CD14-positive monocyte (primary cell): ENCODE measurements at regions not wholly inside any gene's neighbourhood (a gene's known extent, or its start where the extent isn't known, plus 50 kb on each side); places are given as distances from the start of the nearest gene placed in this dataset.
A peak's percentile ranks its signal among the peaks of the same experiment; 100 is the strongest.
"Not testable (repeated sequence)": the region's sequence is repeated elsewhere in the genome, so short reads cannot be mapped to it uniquely, and the experiment has no call there.

Source experiments
- DNase-seq, 3 donors: peaks; one replicate each; pipeline ENCODE4 v3.0.0-alpha.2; 2011 to 2022
- H2AFZ ChIP-seq: 2 replicates; pipeline ENCODE4 v1.6.0; 2012; ENCODE audit warnings: mild to moderate bottlenecking, low read depth, low read length, inconsistent platforms; ENCODE audit not compliant: insufficient read depth, poor library complexity, severe bottlenecking
- H3K27ac ChIP-seq, 2 donors: 1 replicate in 1 of 2; 2 replicates in 1 of 2; pipeline ENCODE4 v1.5.1; 2012 to 2013; ENCODE audit warnings: low read length in 2 of 2, control low read depth in 1 of 2, inconsistent platforms in 1 of 2, low read depth in 1 of 2, mild to moderate bottlenecking in 1 of 2
- H3K27me3 ChIP-seq, 2 donors: one replicate each; pipeline versions ENCODE4 v1.6.0 to v1.6.1; 2011 to 2013; ENCODE audit warnings: low read length in 2 of 2; ENCODE audit not compliant: control insufficient read depth in 2 of 2, insufficient read depth in 2 of 2
- H3K36me3 ChIP-seq, 2 donors: replicated peaks in 1 of 2; 1 replicate in 1 of 2; 2 replicates in 1 of 2; pipeline versions ENCODE4 v1.5.1 to v1.6.1; 2012 to 2013; ENCODE audit warnings: low read length in 2 of 2, control low read depth in 1 of 2, inconsistent platforms in 1 of 2, mild to moderate bottlenecking in 1 of 2; ENCODE audit not compliant: insufficient read depth in 2 of 2, control insufficient read depth in 1 of 2
- H3K4me1 ChIP-seq, 2 donors: 1 replicate in 1 of 2; 2 replicates in 1 of 2; pipeline versions ENCODE4 v1.5.1 to v1.6.1; 2012 to 2013; ENCODE audit warnings: low read length in 2 of 2, control low read depth in 1 of 2, inconsistent platforms in 1 of 2, mild to moderate bottlenecking in 1 of 2, moderate library complexity in 1 of 2; ENCODE audit not compliant: insufficient read depth in 2 of 2, control insufficient read depth in 1 of 2
- H3K4me2 ChIP-seq: replicated peaks from 2 replicates; pipeline ENCODE3; 2012; ENCODE audit warnings: low read length, moderate library complexity, mild to moderate bottlenecking; ENCODE audit not compliant: poor library complexity, severe bottlenecking; ENCODE audit errors: extremely low read depth
- H3K4me3 ChIP-seq, 3 experiments: fragments of 200-600 bp in 1 of 3; sonication (generic) in 1 of 3; replicated peaks in 1 of 3; 1 replicate in 2 of 3; 2 replicates in 1 of 3; pipeline ENCODE4 v1.5.1; 2011 to 2013; ENCODE audit warnings: low read length in 3 of 3, mild to moderate bottlenecking in 3 of 3, control low read depth in 2 of 3, low read depth in 2 of 3, inconsistent platforms in 1 of 3, moderate library complexity in 1 of 3
- H3K79me2 ChIP-seq: 2 replicates; pipeline ENCODE4 v1.6.0; 2012; ENCODE audit warnings: mild to moderate bottlenecking, control low read depth, inconsistent platforms, low read length, moderate library complexity; ENCODE audit not compliant: insufficient read depth
- H3K9ac ChIP-seq: 2 replicates; pipeline ENCODE4 v1.6.0; 2017; ENCODE audit warnings: low read length, mild to moderate bottlenecking; ENCODE audit not compliant: insufficient read depth, poor library complexity, severe bottlenecking
- H3K9me3 ChIP-seq, 2 donors: replicated peaks in 1 of 2; 1 replicate in 1 of 2; 2 replicates in 1 of 2; pipeline versions ENCODE4 v1.5.1 to v1.6.1; 2012 to 2013; ENCODE audit warnings: low read length in 2 of 2, control low read depth in 1 of 2; ENCODE audit not compliant: control insufficient read depth in 1 of 2, insufficient read depth in 1 of 2
- H4K20me1 ChIP-seq: 2 replicates; pipeline ENCODE4 v1.6.0; 2012; ENCODE audit warnings: mild to moderate bottlenecking, low read length, control low read depth, moderate library complexity; ENCODE audit not compliant: insufficient read depth
- H3K27ac Mint-ChIP-seq, 7 donors: one replicate each; pipeline ENCODE4 v1.8.0; 2020; ENCODE audit warnings: mild to moderate bottlenecking in 7 of 7, mixed read lengths in 7 of 7, moderate library complexity in 6 of 7, inconsistent platforms in 2 of 7
- H3K27me3 Mint-ChIP-seq, 3 donors: one replicate each; pipeline ENCODE4 v1.8.0; 2021 to 2022; ENCODE audit warnings: low read depth in 3 of 3, mild to moderate bottlenecking in 3 of 3, mixed read lengths in 3 of 3, moderate library complexity in 3 of 3, inconsistent platforms in 1 of 3
- H3K36me3 Mint-ChIP-seq, 2 donors: one replicate each; pipeline ENCODE4 v1.8.0; 2020; ENCODE audit warnings: mixed read lengths in 2 of 2, inconsistent platforms in 1 of 2, mild to moderate bottlenecking in 1 of 2
- H3K4me1 Mint-ChIP-seq: one replicate; pipeline ENCODE4 v1.8.0; 2020; ENCODE audit warnings: mild to moderate bottlenecking, mixed read lengths
- H3K4me3 Mint-ChIP-seq, 2 donors: one replicate each; pipeline ENCODE4 v1.8.0; 2020; ENCODE audit warnings: mild to moderate bottlenecking in 2 of 2, mixed read lengths in 2 of 2, moderate library complexity in 1 of 2
- H3K9me3 Mint-ChIP-seq, 7 donors: one replicate each; pipeline ENCODE4 v1.8.0; 2020 to 2022; ENCODE audit warnings: mixed read lengths in 7 of 7, mild to moderate bottlenecking in 6 of 7, moderate library complexity in 6 of 7, inconsistent platforms in 2 of 7
- CTCF ChIP-seq: fragments of 200-600 bp; IDR thresholded peaks from one replicate; pipeline ENCODE4 v1.8.0; 2022; ENCODE audit warnings: antibody characterized with exemption, mild to moderate bottlenecking
- WGBS: methylation state at CpG from one replicate; pipeline ENCODE4 v1.1.5; 2013; ENCODE audit warnings: missing lambda C conversion rate; ENCODE audit not compliant: insufficient coverage; 5-methylcytosine and 5-hydroxymethylcytosine counted together
- intact Hi-C, 2 donors: fragments of 100-400 bp; cut with micrococcal nuclease; formaldehyde crosslinking; loops; one replicate each; pipeline versions ENCODE4 v1.15.0 to v1.15.1; 2023

- no peaks in the 10 kb centered on the region for H4K20me1 ChIP-seq
- Mint-ChIP-seq H3K27me3 (peaks cover 6 to 7% (median 6%) of the 10 kb centered on the region in 3 donors), H3K4me3 (no peak overlapping the region), H3K4me1 (no peaks in the 10 kb centered on the region), H3K9me3 (peaks cover 0 to 7% (median 2%) of the 10 kb centered on the region in 7 donors), H3K27ac (no peak overlapping the region), H3K36me3 (no peaks in the 10 kb centered on the region)
- intact Hi-C loops, result no loop called here
- no peaks in the 10 kb centered on the region for H3K79me2 ChIP-seq
- H3K4me2 ChIP-seq, result no peak overlapping the region
- DNase-seq, result no peak
- no peak overlapping the region for H3K4me3 ChIP-seq
- TF ChIP-seq CTCF, result no peak
- H3K4me1 ChIP-seq, result no peaks in the 10 kb centered on the region
- no CpG with 5 or more reads among the region's 1 CpG for WGBS
- no peak overlapping the region for H3K9ac ChIP-seq
- no peak overlapping the region for H2AFZ ChIP-seq
- H3K36me3 ChIP-seq, result no peaks in the 10 kb centered on the region
- H3K27me3 ChIP-seq, result peaks cover 0 to 3% of the 10 kb centered on the region in 2 donors
- H3K9me3 ChIP-seq, result no peaks in the 10 kb centered on the region
- no peak overlapping the region for H3K27ac ChIP-seq
Observed at GRCh38 chrX:35461164-35461563, 337.0 kb upstream of the MAGEB16 start.

- H3K36me3 Mint-ChIP-seq, H3K9ac ChIP-seq, H2AFZ ChIP-seq, H3K36me3 ChIP-seq, H3K4me1 Mint-ChIP-seq, H4K20me1 ChIP-seq, DNase-seq, H3K79me2 ChIP-seq, H3K4me1 ChIP-seq, H3K27ac ChIP-seq, H3K27ac Mint-ChIP-seq, intact Hi-C loops, H3K4me3 ChIP-seq, H3K4me2 ChIP-seq: not testable (repeated sequence)
- WGBS, result 83% methylated on average over 3 of the region's 7 CpGs
- peaks cover 29 to 39% of the 10 kb centered on the region in 2 donors for H3K27me3 ChIP-seq
- H3K9me3 ChIP-seq, result peaks cover 7 to 19% of the 10 kb centered on the region in 2 donors
- peaks cover under 1 to 33% (median 11%) of the 10 kb centered on the region in 7 donors for H3K9me3 Mint-ChIP-seq
- peaks cover 36 to 66% (median 52%) of the 10 kb centered on the region in 3 donors for H3K27me3 Mint-ChIP-seq
- peak overlapping the region in 1 of 2 donors; percentile 46 for H3K4me3 Mint-ChIP-seq
Observed at GRCh38 chrX:35496671-35497070, 301.5 kb upstream of the MAGEB16 start.

- H3K9ac ChIP-seq, H3K27ac ChIP-seq, H3K4me2 ChIP-seq, H3K4me3 ChIP-seq, DNase-seq, intact Hi-C loops, H2AFZ ChIP-seq, H3K36me3 Mint-ChIP-seq, H3K4me1 ChIP-seq, H4K20me1 ChIP-seq, H3K36me3 ChIP-seq, H3K4me1 Mint-ChIP-seq, H3K79me2 ChIP-seq, H3K27ac Mint-ChIP-seq: not testable (repeated sequence)
- H3K27me3 ChIP-seq, result peaks cover 29 to 36% of the 10 kb centered on the region in 2 donors
- H3K9me3 ChIP-seq, result peaks cover 7 to 19% of the 10 kb centered on the region in 2 donors
- 85% methylated on average over 2 of the region's 7 CpGs for WGBS
- Mint-ChIP-seq H3K4me3 (peak overlapping the region in 1 of 2 donors; percentile 49), H3K9me3 (peaks cover 0 to 28% (median 12%) of the 10 kb centered on the region in 7 donors), H3K27me3 (peaks cover 36 to 66% (median 53%) of the 10 kb centered on the region in 3 donors)
Observed at GRCh38 chrX:35497453-35497852, 300.7 kb upstream of the MAGEB16 start.
